C4-2B (cell line): ENCODE measurements at regions not wholly inside any gene's neighbourhood (a gene's known extent, or its start where the extent isn't known, plus 50 kb on each side); places are given as distances from the start of the nearest gene placed in this dataset.

Experiments
- CTCF ChIP-seq: fragments of 450-650 bp; conservative IDR thresholded peaks from 2 replicates; pipeline ENCODE4 v1.5.1; 2017; ENCODE audit warnings: mild to moderate bottlenecking
- ZFX ChIP-seq: fragments of 450-650 bp; IDR thresholded peaks from 2 replicates; pipeline ENCODE4 v1.6.1; 2017

- TF ChIP-seq CTCF = no peak
- no peak for TF ChIP-seq ZFX
These were observed 158.5 kb upstream of the ACVR2A start for GRCh38 chr2:147686365-147686764.
